Stomach (tissue), 8 donors: ENCODE measurements at regions not wholly inside any gene's neighbourhood (a gene's known extent, or its start where the extent isn't known, plus 50 kb on each side); places are given as distances from the start of the nearest gene placed in this dataset.

Experiments
- DNase-seq, 2 donors: peaks; one replicate each; pipeline versions ENCODE4 v3.0.0 to v3.0.0-alpha.2; 2013 to 2019
- H3K27ac ChIP-seq, 5 donors: fragments of 200-600 bp in 4 of 5; sonication (generic) in 4 of 5; one replicate each; pipeline ENCODE4 v1.5.1; 2013 to 2019; ENCODE audit warnings: mild to moderate bottlenecking in 1 of 5, moderate library complexity in 1 of 5
- H3K27me3 ChIP-seq, 3 donors: fragments of 200-600 bp; sonication (generic); one replicate each; pipeline ENCODE4 v1.5.1; 2017 to 2019; ENCODE audit warnings: mixed run types in 1 of 3
- H3K36me3 ChIP-seq, 4 donors: fragments of 200-600 bp; sonication (generic); 1 replicate in 3 of 4; 2 replicates in 1 of 4; pipeline ENCODE4 v1.5.1; 2016 to 2019
- H3K4me1 ChIP-seq, 4 donors: fragments of 200-600 bp; sonication (generic); one replicate each; pipeline ENCODE4 v1.5.1; 2016 to 2019
- H3K4me3 ChIP-seq, 4 donors: fragments of 200-600 bp; sonication (generic) in 3 of 4; one replicate each; pipeline ENCODE4 v1.5.1; 2016 to 2019; ENCODE audit warnings: mild to moderate bottlenecking in 1 of 4
- H3K9me3 ChIP-seq, 4 donors: fragments of 200-600 bp; sonication (generic); one replicate each; pipeline ENCODE4 v1.5.1; 2016 to 2019
- CTCF ChIP-seq, 7 experiments: fragments of 450-650 bp in 4 of 7; fragments of 200-600 bp in 3 of 7; sonication (generic) in 3 of 7; IDR thresholded peaks; one replicate each; pipeline ENCODE4 v1.5.1; 2016 to 2019; ENCODE audit warnings: antibody characterized with exemption in 7 of 7, control low read depth in 2 of 7, mild to moderate bottlenecking in 1 of 7
- EP300 ChIP-seq: sonication (generic); formaldehyde crosslinking; IDR thresholded peaks from one replicate; pipeline ENCODE4 v1.6.1; 2017; ENCODE audit warnings: antibody characterized with exemption
- POLR2A ChIP-seq, 4 donors: fragments of 450-650 bp; IDR thresholded peaks; one replicate each; pipeline ENCODE4 v1.6.1; 2016; ENCODE audit warnings: antibody characterized with exemption in 4 of 4, control low read depth in 2 of 4, mild to moderate bottlenecking in 1 of 4, moderate library complexity in 1 of 4
- POLR2AphosphoS5 ChIP-seq, 3 donors: sonication (generic); formaldehyde crosslinking; IDR thresholded peaks; one replicate each; pipeline ENCODE4 v1.6.1; 2016; ENCODE audit warnings: antibody characterized with exemption in 3 of 3
- WGBS, 5 donors: extraction: QIAGEN DNeasy Blood & Tissue Kit in 3 of 5; methylation state at CpG; one replicate each; pipeline versions ENCODE4 v1.1.5 to v1.1.7; 2013 to 2018; 5-methylcytosine and 5-hydroxymethylcytosine counted together
- intact Hi-C: fragments of 100-400 bp; cut with DNase I; formaldehyde crosslinking; loops from one replicate; pipeline ENCODE4 v1.15.1; 2023; ENCODE audit warnings: low total_unique reads
- donor health status: healthy with polysubstance abuse.
- donor health status: Bipolar disorder and iron deficiency.
- donor health status: healthy.

GRCh38 chr16:86632206-86632605 is 53.9 kb downstream of the FOXL1 start:
- Histone ChIP-seq H3K4me3 (no peak overlapping the region), H3K27ac (no peak overlapping the region), H3K36me3 (no peaks in the 10 kb centered on the region), H3K27me3 (peaks cover 0 to 37% (median 0%) of the 10 kb centered on the region in 3 donors), H3K4me1 (no peaks in the 10 kb centered on the region), H3K9me3 (no peaks in the 10 kb centered on the region)
- DNase-seq: no peak
- WGBS, 5 donors: 87 to 94% (median 90%) methylated on average over 12 to 16 of the region's 16 CpGs
- no peak for TF ChIP-seq EP300
- intact Hi-C loops: no loop called here

GRCh38 chr16:86632944-86633343 is 54.6 kb downstream of the FOXL1 start:
- TF ChIP-seq POLR2AphosphoS5 (IDR thresholded peaks at IDR 0.05) (no peak), EP300 (no peak), CTCF (IDR thresholded peaks at IDR 0.05) (no peak), POLR2A (IDR thresholded peaks at IDR 0.05) (no peak)
- Histone ChIP-seq H3K4me1 (no peaks in the 10 kb centered on the region), H3K4me3 (no peak overlapping the region), H3K27me3 (peaks cover 0 to 43% (median 5%) of the 10 kb centered on the region in 3 donors), H3K36me3 (no peaks in the 10 kb centered on the region), H3K9me3 (no peaks in the 10 kb centered on the region), H3K27ac (no peak overlapping the region)
- DNase-seq: no peak
- 87 to 92% (median 89%) methylated on average over 8 of the region's 8 CpGs for WGBS, 5 donors
- intact Hi-C loops: no loop called here

- no peak overlapping the region for H3K27ac ChIP-seq
- no peak overlapping the region for H3K4me3 ChIP-seq
- TF ChIP-seq CTCF (IDR thresholded peaks at IDR 0.05) (no peak), POLR2AphosphoS5 (IDR thresholded peaks at IDR 0.05) (no peak), POLR2A (IDR thresholded peaks at IDR 0.05) (no peak), EP300 (no peak)
- intact Hi-C loops: no loop called here
- no peak for DNase-seq
- no peaks in the 10 kb centered on the region for H3K36me3 ChIP-seq
- H3K27me3 ChIP-seq: peaks cover 0 to 51% (median 5%) of the 10 kb centered on the region in 3 donors
- H3K4me1 ChIP-seq: no peaks in the 10 kb centered on the region
- WGBS, 5 donors: 88 to 100% (median 92%) methylated on average over 1 of the region's 1 CpG
- no peaks in the 10 kb centered on the region for H3K9me3 ChIP-seq
Measured at GRCh38 chr16:86634292-86634691, 55.9 kb downstream of the FOXL1 start.

GRCh38 chr16:86635176-86635876 is 57.0 kb downstream of the FOXL1 start:
- TF ChIP-seq POLR2AphosphoS5 (IDR thresholded peaks at IDR 0.05) (no peak), POLR2A (IDR thresholded peaks at IDR 0.05) (no peak), EP300 (no peak), CTCF (IDR thresholded peaks at IDR 0.05) (no peak)
- intact Hi-C loops: no loop called here
- Histone ChIP-seq H3K27me3 (peaks cover 0 to 57% (median 5%) of the 10 kb centered on the region in 3 donors), H3K4me3 (no peak overlapping the region), H3K9me3 (no peaks in the 10 kb centered on the region), H3K27ac (no peak overlapping the region), H3K36me3 (no peaks in the 10 kb centered on the region), H3K4me1 (no peaks in the 10 kb centered on the region)
- DNase-seq: peak in 1 of 2 donors; percentile 37
- WGBS, 5 donors: 56 to 64% (median 61%) methylated on average over 9 of the region's 9 CpGs

GRCh38 chr16:86635926-86636325 is 57.6 kb downstream of the FOXL1 start:
- WGBS, 5 donors: 77 to 82% (median 81%) methylated on average over 12 of the region's 12 CpGs

More at GRCh38 chr16:86635926-86636325, 57.6 kb downstream of the FOXL1 start:
- Histone ChIP-seq H3K9me3 (no peaks in the 10 kb centered on the region), H3K27ac (no peak overlapping the region), H3K27me3 (peaks cover 0 to 55% (median 5%) of the 10 kb centered on the region in 3 donors), H3K4me3 (no peak overlapping the region), H3K4me1 (no peaks in the 10 kb centered on the region), H3K36me3 (no peaks in the 10 kb centered on the region)
- TF ChIP-seq POLR2AphosphoS5 (IDR thresholded peaks at IDR 0.05) (no peak), POLR2A (IDR thresholded peaks at IDR 0.05) (no peak), CTCF (IDR thresholded peaks at IDR 0.05) (no peak), EP300 (no peak)
- intact Hi-C loops: no loop called here
- no peak for DNase-seq
